ENCODE measurements at regions not wholly inside any gene's neighbourhood (a gene's known extent, or its start where the extent isn't known, plus 50 kb on each side); places are given as distances from the start of the nearest gene placed in this dataset.

DNA sequence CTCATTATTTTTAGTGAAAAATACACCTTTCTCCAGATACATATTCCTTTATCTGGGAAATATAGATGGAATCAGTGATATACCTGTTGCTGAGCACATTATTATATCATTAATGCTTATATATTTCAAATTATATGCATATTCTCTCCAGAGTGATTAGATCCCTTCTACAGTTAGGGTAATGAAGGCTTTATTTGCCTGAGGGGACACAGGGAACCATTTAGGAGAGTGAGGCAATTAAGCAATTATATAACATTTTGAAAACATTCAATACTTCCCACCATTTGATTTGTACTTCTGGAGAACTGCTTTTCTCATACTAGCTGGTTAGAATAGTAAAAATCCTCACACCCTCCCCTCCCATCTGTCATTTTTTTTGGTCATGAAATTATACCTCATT, 212.8 kb upstream of the NOVA1 start:
- TF ChIP-seq, protein P1, sequence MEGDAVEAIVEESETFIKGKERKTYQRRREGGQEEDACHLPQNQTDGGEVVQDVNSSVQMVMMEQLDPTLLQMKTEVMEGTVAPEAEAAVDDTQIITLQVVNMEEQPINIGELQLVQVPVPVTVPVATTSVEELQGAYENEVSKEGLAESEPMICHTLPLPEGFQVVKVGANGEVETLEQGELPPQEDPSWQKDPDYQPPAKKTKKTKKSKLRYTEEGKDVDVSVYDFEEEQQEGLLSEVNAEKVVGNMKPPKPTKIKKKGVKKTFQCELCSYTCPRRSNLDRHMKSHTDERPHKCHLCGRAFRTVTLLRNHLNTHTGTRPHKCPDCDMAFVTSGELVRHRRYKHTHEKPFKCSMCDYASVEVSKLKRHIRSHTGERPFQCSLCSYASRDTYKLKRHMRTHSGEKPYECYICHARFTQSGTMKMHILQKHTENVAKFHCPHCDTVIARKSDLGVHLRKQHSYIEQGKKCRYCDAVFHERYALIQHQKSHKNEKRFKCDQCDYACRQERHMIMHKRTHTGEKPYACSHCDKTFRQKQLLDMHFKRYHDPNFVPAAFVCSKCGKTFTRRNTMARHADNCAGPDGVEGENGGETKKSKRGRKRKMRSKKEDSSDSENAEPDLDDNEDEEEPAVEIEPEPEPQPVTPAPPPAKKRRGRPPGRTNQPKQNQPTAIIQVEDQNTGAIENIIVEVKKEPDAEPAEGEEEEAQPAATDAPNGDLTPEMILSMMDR (IDR thresholded peaks at IDR 0.05; ENCODE audit: insufficient read depth, low read length, poor library complexity, severe bottlenecking): no peak
- no peak for TF ChIP-seq EZH2phosphoT487 (conservative IDR thresholded peaks at IDR 0.05; ENCODE audit: low read length)

Data from SU-DHL-6 (cell line).